H1 (cell line): ENCODE measurements at regions not wholly inside any gene's neighbourhood (a gene's known extent, or its start where the extent isn't known, plus 50 kb on each side); places are given as distances from the start of the nearest gene placed in this dataset.

Source experiments
- CTCF ChIA-PET: fragments of 300-600 bp; sonication (Branson Sonifier 250); formaldehyde crosslinking; loops from one replicate; lab custom pipeline; 2021; ENCODE audit not compliant: partially characterized antibody; lab: Charles Lee
- POLR2A ChIA-PET: fragments of 300-600 bp; sonication (Branson Sonifier 250); formaldehyde crosslinking; loops from one replicate; lab custom pipeline; 2021; ENCODE audit warnings: inconsistent platforms; ENCODE audit not compliant: partially characterized antibody; lab: Charles Lee
- DNase-seq, 2 experiments: peaks; one replicate each; pipeline versions ENCODE4 v3.0.0 to v3.0.0-alpha.2; 2010 to 2022; ENCODE audit warnings: low spot score in 2 of 2, low read depth in 1 of 2, mixed read lengths in 1 of 2
- FAIRE-seq: peaks from 2 replicates; lab custom pipeline; 2011; peaks lifted over from hg19 to GRCh38; lab: Jason Lieb, UNC
- H2AFZ ChIP-seq: 2 replicates; pipeline ENCODE4 v1.8.1; 2012; ENCODE audit warnings: low read length, inconsistent platforms
- H2AK5ac ChIP-seq: 2 replicates; pipeline ENCODE4 v1.6.1; 2013; ENCODE audit warnings: low read depth, low read length
- H2BK120ac ChIP-seq: replicated peaks from 2 replicates; pipeline ENCODE3; 2013; ENCODE audit warnings: low read depth, low read length, inconsistent platforms
- H2BK12ac ChIP-seq: 2 replicates; pipeline ENCODE4 v1.6.1; 2013; ENCODE audit warnings: low read depth, low read length
- H2BK15ac ChIP-seq: 2 replicates; pipeline ENCODE4 v1.6.1; 2013; ENCODE audit warnings: low read length
- H2BK20ac ChIP-seq: 2 replicates; pipeline ENCODE4 v1.6.1; 2013; ENCODE audit warnings: low read length
- H2BK5ac ChIP-seq: 2 replicates; pipeline ENCODE4 v1.6.1; 2013; ENCODE audit warnings: low read depth, low read length
- H3K14ac ChIP-seq: 2 replicates; pipeline ENCODE4 v1.6.1; 2013; ENCODE audit warnings: inconsistent platforms; ENCODE audit not compliant: insufficient read length
- H3K18ac ChIP-seq: 2 replicates; pipeline ENCODE4 v1.6.1; 2013; ENCODE audit warnings: low read length; ENCODE audit errors: extremely low read depth
- H3K23ac ChIP-seq: 2 replicates; pipeline ENCODE4 v1.6.1; 2013; ENCODE audit warnings: inconsistent platforms; ENCODE audit not compliant: insufficient read length
- H3K23me2 ChIP-seq: 2 replicates; pipeline ENCODE4 v1.6.1; 2013; ENCODE audit warnings: low read depth, low read length
- H3K27ac ChIP-seq: 2 replicates; pipeline ENCODE4 v1.6.1; 2011; ENCODE audit warnings: low read depth, low read length, inconsistent platforms
- H3K27me3 ChIP-seq, 4 experiments: replicated peaks in 1 of 4; 1 replicate in 1 of 4; 2 replicates in 3 of 4; pipeline versions ENCODE4 v1.6.1 to v1.8.1; 2011 to 2013; ENCODE audit warnings: low read length in 3 of 4, mild to moderate bottlenecking in 3 of 4, inconsistent platforms in 2 of 4, mixed read lengths in 2 of 4, moderate library complexity in 1 of 4; ENCODE audit not compliant: control insufficient read depth in 3 of 4, insufficient read depth in 3 of 4; ENCODE audit errors: extremely low read depth in 1 of 4
- H3K36me3 ChIP-seq, 4 experiments: 2 replicates each; pipeline versions ENCODE4 v1.6.1 to v1.8.1; 2011 to 2013; ENCODE audit warnings: mild to moderate bottlenecking in 4 of 4, low read length in 3 of 4, moderate library complexity in 2 of 4, control low read depth in 1 of 4, inconsistent platforms in 1 of 4; ENCODE audit not compliant: insufficient read depth in 4 of 4, control insufficient read depth in 2 of 4
- H3K4ac ChIP-seq: replicated peaks from 2 replicates; pipeline ENCODE3; 2013; ENCODE audit warnings: low read length, low read depth, mixed read lengths, inconsistent platforms; ENCODE audit not compliant: insufficient read length
- H3K4me1 ChIP-seq, 4 experiments: replicated peaks in 1 of 4; 1 replicate in 1 of 4; 2 replicates in 3 of 4; pipeline versions ENCODE4 v1.6.1 to v1.8.1; 2011 to 2013; ENCODE audit warnings: low read length in 3 of 4, inconsistent platforms in 2 of 4, mixed read lengths in 1 of 4; ENCODE audit not compliant: insufficient read depth in 4 of 4, control insufficient read depth in 3 of 4
- H3K4me2 ChIP-seq, 2 experiments: 2 replicates each; pipeline versions ENCODE4 v1.6.1 to v1.8.1; 2011 to 2013; ENCODE audit warnings: low read depth in 2 of 2, low read length in 2 of 2, control low read depth in 1 of 2, inconsistent platforms in 1 of 2, mild to moderate bottlenecking in 1 of 2; ENCODE audit not compliant: insufficient read depth in 1 of 2
- H3K4me3 ChIP-seq, 4 experiments: fragments of 200-600, 300-600 bp in 1 of 4; sonication (generic), shearing (Covaris generic), sonication (Bioruptor Twin) in 1 of 4; 2 replicates each; pipeline versions ENCODE4 v1.5.1 to v1.8.1; 2011 to 2016; ENCODE audit warnings: low read length in 4 of 4, low read depth in 3 of 4, control low read depth in 2 of 4, inconsistent platforms in 2 of 4, mild to moderate bottlenecking in 2 of 4, mixed read lengths in 1 of 4, moderate library complexity in 1 of 4; ENCODE audit not compliant: insufficient read depth in 2 of 4; ENCODE audit errors: extremely low read depth in 1 of 4
- H3K56ac ChIP-seq: replicated peaks from 2 replicates; pipeline ENCODE3; 2013; ENCODE audit warnings: low read depth, mild to moderate bottlenecking, mixed read lengths, low read length, inconsistent platforms; ENCODE audit not compliant: insufficient read length
- H3K79me1 ChIP-seq: 2 replicates; pipeline ENCODE4 v1.6.1; 2013; ENCODE audit warnings: low read depth, low read length, control low read depth
- H3K79me2 ChIP-seq, 2 experiments: 2 replicates each; pipeline versions ENCODE4 v1.6.1 to v1.8.1; 2012 to 2013; ENCODE audit warnings: low read length in 2 of 2, mild to moderate bottlenecking in 2 of 2, inconsistent platforms in 1 of 2; ENCODE audit not compliant: insufficient read depth in 2 of 2, control insufficient read depth in 1 of 2
- H3K9ac ChIP-seq, 4 experiments: replicated peaks in 1 of 4; 1 replicate in 1 of 4; 2 replicates in 3 of 4; pipeline versions ENCODE4 v1.6.1 to v1.8.1; 2011 to 2013; ENCODE audit warnings: low read depth in 3 of 4, low read length in 3 of 4, control low read depth in 2 of 4, mild to moderate bottlenecking in 2 of 4, moderate library complexity in 2 of 4, inconsistent platforms in 1 of 4; ENCODE audit errors: extremely low read depth in 1 of 4
- H3K9me3 ChIP-seq, 2 experiments: 2 replicates each; pipeline versions ENCODE4 v1.6.1 to v1.8.1; 2012 to 2013; ENCODE audit warnings: mild to moderate bottlenecking in 2 of 2, moderate library complexity in 2 of 2, control low read depth in 1 of 2, inconsistent platforms in 1 of 2, low read depth in 1 of 2, low read length in 1 of 2, mixed read lengths in 1 of 2; ENCODE audit not compliant: insufficient read depth in 2 of 2
- H4K20me1 ChIP-seq, 2 experiments: replicated peaks in 1 of 2; 2 replicates each; pipeline versions ENCODE3 to v1.8.1; 2011 to 2013; ENCODE audit warnings: inconsistent platforms in 2 of 2, low read length in 2 of 2, mild to moderate bottlenecking in 1 of 2; ENCODE audit not compliant: insufficient read depth in 2 of 2, control insufficient read depth in 1 of 2
- H4K5ac ChIP-seq: 2 replicates; pipeline ENCODE4 v1.6.1; 2013; ENCODE audit warnings: low read length, low read depth, mixed read lengths, inconsistent platforms; ENCODE audit not compliant: insufficient read length
- H4K8ac ChIP-seq: 2 replicates; pipeline ENCODE4 v1.8.0; 2013; ENCODE audit warnings: mild to moderate bottlenecking, moderate library complexity, low read length, inconsistent platforms; ENCODE audit not compliant: insufficient read depth; ENCODE audit errors: extremely low read depth
- H4K91ac ChIP-seq: replicated peaks from 2 replicates; pipeline ENCODE3; 2013; ENCODE audit warnings: low read length, mixed read lengths, inconsistent platforms; ENCODE audit not compliant: insufficient read length
- BACH1 ChIP-seq: IDR thresholded peaks from 2 replicates; pipeline ENCODE4 v1.6.1; 2012; ENCODE audit warnings: low read length, improper control_type of control experiment
- EGR1 ChIP-seq: IDR thresholded peaks from 2 replicates; pipeline ENCODE4 v1.6.1; 2011; ENCODE audit warnings: low read depth, low read length, borderline replicate concordance
- GABPA ChIP-seq: IDR thresholded peaks from 2 replicates; pipeline ENCODE4 v1.6.1; 2011; ENCODE audit warnings: mild to moderate bottlenecking, low read length, moderate library complexity, borderline replicate concordance; ENCODE audit not compliant: insufficient read depth
- HDAC6 ChIP-seq: IDR thresholded peaks from one replicate; pipeline ENCODE4 v1.7.1; 2012; ENCODE audit warnings: low read depth, mild to moderate bottlenecking, inconsistent platforms, low read length, moderate library complexity
- MAFK ChIP-seq: IDR thresholded peaks from 2 replicates; pipeline ENCODE4 v1.6.1; 2012; ENCODE audit warnings: low read depth, mild to moderate bottlenecking, improper control_type of control experiment, low read length
- POLR2AphosphoS5 ChIP-seq: IDR thresholded peaks from 2 replicates; pipeline ENCODE4 v1.6.1; 2011; ENCODE audit warnings: low read depth, low read length
- SAP30 ChIP-seq: fragments of 300-600 bp; sonication (generic); IDR thresholded peaks from 2 replicates; pipeline ENCODE4 v1.7.1; 2012; ENCODE audit warnings: low read length, moderate library complexity, mild to moderate bottlenecking, inconsistent platforms; ENCODE audit not compliant: insufficient read depth, insufficient replicate concordance
- SP2 ChIP-seq: IDR thresholded peaks from 2 replicates; pipeline ENCODE4 v1.6.1; 2012; ENCODE audit warnings: mild to moderate bottlenecking, low read length, inconsistent platforms
- SP4 ChIP-seq: IDR thresholded peaks from 2 replicates; pipeline ENCODE4 v1.6.1; 2012; ENCODE audit warnings: low read length, inconsistent platforms
- SRF ChIP-seq: IDR thresholded peaks from 2 replicates; pipeline ENCODE4 v1.6.1; 2011; ENCODE audit warnings: mild to moderate bottlenecking, low read depth, low read length, moderate library complexity
- whole genome bisulfite sequencing, 2 experiments: shearing (Covaris generic) in 1 of 2; methylation state at CpG; one replicate each; pipeline versions ENCODE4 v1.1.6 to v1.1.7; 2013 to 2015; ENCODE audit warnings: low lambda C conversion rate in 2 of 2, mixed read lengths in 2 of 2, inconsistent platforms in 1 of 2, low coverage in 1 of 2, missing lambda C conversion rate in 1 of 2; ENCODE audit not compliant: insufficient replicate concordance in 2 of 2, insufficient coverage in 1 of 2, insufficient read length in 1 of 2; ENCODE audit errors: extremely low coverage in 1 of 2, missing lambda C conversion rate in 1 of 2; 5-methylcytosine and 5-hydroxymethylcytosine counted together

DNA sequence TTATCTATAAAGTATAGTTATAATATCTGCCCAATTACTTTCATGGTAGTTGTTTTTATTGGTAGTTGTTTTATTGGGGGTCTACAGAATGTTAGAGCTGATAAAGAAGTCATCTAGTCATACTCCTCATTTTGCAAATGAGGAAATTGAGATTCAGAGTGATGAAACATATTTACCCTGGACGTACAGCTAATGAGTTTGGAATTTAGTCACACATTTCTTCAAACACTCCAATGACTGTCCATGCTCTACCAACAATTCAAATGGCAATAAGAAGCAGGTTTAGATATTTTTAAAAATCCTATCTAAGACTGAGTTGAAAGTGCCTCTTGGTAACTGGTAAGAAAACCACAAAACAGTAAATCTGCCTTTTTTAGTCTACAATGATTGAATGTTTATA is 98.2 kb downstream of the MAGEC1 start:
- WGBS, 2 experiments, result 57% methylated on average over 1 of the region's 1 CpG; no CpG with 5 or more reads in 1 of the 2 experiments
- Histone ChIP-seq H3K79me2 (no peaks in the 10 kb centered on the region), H3K23me2 (no peaks in the 10 kb centered on the region), H3K27me3 (no peaks in the 10 kb centered on the region)
- CTCF ChIA-PET, result no interaction called here
- TF ChIP-seq SP4 (no peak), MAFK (no peak), GABPA (no peak), SRF (no peak), SP2 (no peak), SAP30 (no peak), POLR2AphosphoS5 (no peak), EGR1 (no peak), HDAC6 (no peak), BACH1 (no peak)
- TF ChIP-seq, all 59 proteins: peak for 0
- Histone ChIP-seq H4K20me1 (no peaks in the 10 kb centered on the region), H3K9me3 (no peaks in the 10 kb centered on the region), H3K79me1 (no peaks in the 10 kb centered on the region), H3K9ac (no peak overlapping the region), H2BK20ac (no peak overlapping the region), H2AFZ (no peak overlapping the region), H2BK120ac (no peak overlapping the region), H3K4ac (no peak overlapping the region), H3K27ac (no peak overlapping the region), H3K4me3 (no peak overlapping the region), H2BK15ac (no peak overlapping the region), H2BK5ac (no peak overlapping the region), H3K56ac (no peak overlapping the region), H2BK12ac (no peak overlapping the region), H3K36me3 (no peaks in the 10 kb centered on the region), H3K14ac (no peak overlapping the region), H3K18ac (no peak overlapping the region), H4K8ac (no peak overlapping the region), H3K4me1 (no peaks in the 10 kb centered on the region), H4K5ac (no peak overlapping the region), H3K23ac (no peak overlapping the region), H2AK5ac (no peak overlapping the region), H4K91ac (no peak overlapping the region), H3K4me2 (no peak overlapping the region)
- POLR2A ChIA-PET, result no interaction called here
- no peak for FAIRE-seq
- no peak for DNase-seq
